ENCODE measurements at regions not wholly inside any gene's neighbourhood (a gene's known extent, or its start where the extent isn't known, plus 50 kb on each side); places are given as distances from the start of the nearest gene placed in this dataset.

GRCh38 chr4:102423375-102423774 lies 77.8 kb upstream of the NFKB1 start:
- no peak for DNase-seq
- H3K36me3 ChIP-seq: no peaks in the 10 kb centered on the region
- no peaks in the 10 kb centered on the region for H3K27me3 ChIP-seq
- H3K4me1 ChIP-seq: no peaks in the 10 kb centered on the region
- no peak for TF ChIP-seq CTCF (IDR thresholded peaks at IDR 0.05; ENCODE audit: low read depth, low read length)
- no peak overlapping the region for H3K4me3 ChIP-seq (ENCODE audit: low read depth, low read length)
- H3K9me3 ChIP-seq: no peaks in the 10 kb centered on the region

- DNase-seq: no peak
- H3K27me3 ChIP-seq: no peaks in the 10 kb centered on the region
- H3K9me3 ChIP-seq: no peaks in the 10 kb centered on the region
- H3K36me3 ChIP-seq: no peaks in the 10 kb centered on the region
- no peak for TF ChIP-seq CTCF (IDR thresholded peaks at IDR 0.05; ENCODE audit: low read depth, low read length)
- H3K4me3 ChIP-seq (ENCODE audit: low read depth, low read length): no peak overlapping the region
- no peaks in the 10 kb centered on the region for H3K4me1 ChIP-seq
These were observed 73.7 kb upstream of the NFKB1 start for GRCh38 chr4:102427371-102427998.

GRCh38 chr4:102428122-102428521 lies 73.0 kb upstream of the NFKB1 start:
- Histone ChIP-seq H3K36me3 (no peaks in the 10 kb centered on the region), H3K4me3 (ENCODE audit: low read depth, low read length) (no peak overlapping the region), H3K9me3 (no peaks in the 10 kb centered on the region), H3K4me1 (no peaks in the 10 kb centered on the region), H3K27me3 (no peaks in the 10 kb centered on the region)
- DNase-seq: no peak
- TF ChIP-seq CTCF (IDR thresholded peaks at IDR 0.05; ENCODE audit: low read depth, low read length): no peak

GRCh38 chr4:102429553-102429952 lies 71.6 kb upstream of the NFKB1 start:
- no peak overlapping the region for H3K4me3 ChIP-seq (ENCODE audit: low read depth, low read length)
- no peaks in the 10 kb centered on the region for H3K36me3 ChIP-seq
- no peak for TF ChIP-seq CTCF (IDR thresholded peaks at IDR 0.05; ENCODE audit: low read depth, low read length)
- no peaks in the 10 kb centered on the region for H3K27me3 ChIP-seq
- no peak for DNase-seq
- H3K9me3 ChIP-seq: no peaks in the 10 kb centered on the region
- H3K4me1 ChIP-seq: no peaks in the 10 kb centered on the region

- Histone ChIP-seq H3K4me3 (ENCODE audit: low read depth, low read length) (peak overlapping the region; percentile 60), H3K4me1 (no peaks in the 10 kb centered on the region), H3K36me3 (no peaks in the 10 kb centered on the region), H3K9me3 (no peaks in the 10 kb centered on the region), H3K27me3 (no peaks in the 10 kb centered on the region)
- no peak for TF ChIP-seq CTCF (IDR thresholded peaks at IDR 0.05; ENCODE audit: low read depth, low read length)
- DNase-seq: no peak
These were observed 70.7 kb upstream of the NFKB1 start for GRCh38 chr4:102430461-102430910.

- no peaks in the 10 kb centered on the region for H3K4me1 ChIP-seq
- no peak for TF ChIP-seq CTCF (IDR thresholded peaks at IDR 0.05; ENCODE audit: low read depth, low read length)
- no peaks in the 10 kb centered on the region for H3K36me3 ChIP-seq
- H3K27me3 ChIP-seq: no peaks in the 10 kb centered on the region
- H3K4me3 ChIP-seq (ENCODE audit: low read depth, low read length): peak overlapping the region; percentile 60
- no peaks in the 10 kb centered on the region for H3K9me3 ChIP-seq
- DNase-seq: no peak
These were observed 69.6 kb upstream of the NFKB1 start for GRCh38 chr4:102431608-102431961.

All from BE2C (cell line).